Neutrophil (primary cell): ENCODE measurements at regions not wholly inside any gene's neighbourhood (a gene's known extent, or its start where the extent isn't known, plus 50 kb on each side); places are given as distances from the start of the nearest gene placed in this dataset.

Source experiments
- H3K27ac ChIP-seq: fragments of 200-600 bp; sonication (generic); 2 replicates; pipeline ENCODE4 v1.5.1; 2016; ENCODE audit warnings: mild to moderate bottlenecking, moderate library complexity
- H3K27me3 ChIP-seq: fragments of 200-600 bp; sonication (generic); 2 replicates; pipeline ENCODE4 v1.6.0; 2016; ENCODE audit warnings: mild to moderate bottlenecking
- H3K36me3 ChIP-seq: fragments of 200-600 bp; sonication (generic); 2 replicates; pipeline ENCODE4 v1.5.1; 2017
- H3K4me1 ChIP-seq, 2 experiments: fragments of 200-600 bp in 1 of 2; sonication (generic) in 1 of 2; 1 replicate in 1 of 2; 2 replicates in 1 of 2; pipeline versions ENCODE4 v1.5.1 to v1.6.1; 2013 to 2016; ENCODE audit warnings: low read depth in 1 of 2, low read length in 1 of 2, mild to moderate bottlenecking in 1 of 2, moderate library complexity in 1 of 2; ENCODE audit not compliant: control insufficient read depth in 1 of 2, insufficient read depth in 1 of 2
- H3K4me3 ChIP-seq, 2 experiments: fragments of 200-600 bp in 1 of 2; sonication (generic) in 1 of 2; 1 replicate in 1 of 2; 2 replicates in 1 of 2; pipeline ENCODE4 v1.5.1; 2013 to 2016; ENCODE audit warnings: low read depth in 1 of 2, low read length in 1 of 2, mild to moderate bottlenecking in 1 of 2, moderate library complexity in 1 of 2
- H3K9me3 ChIP-seq: fragments of 200-600 bp; sonication (generic); 2 replicates; pipeline ENCODE4 v1.5.1; 2016
- TF ChIP-seq, protein P1 (sequence below): fragments of 200-600 bp; sonication (generic); IDR thresholded peaks from 2 replicates; pipeline ENCODE4 v1.5.1; 2016; ENCODE audit warnings: antibody characterized with exemption

DNA sequence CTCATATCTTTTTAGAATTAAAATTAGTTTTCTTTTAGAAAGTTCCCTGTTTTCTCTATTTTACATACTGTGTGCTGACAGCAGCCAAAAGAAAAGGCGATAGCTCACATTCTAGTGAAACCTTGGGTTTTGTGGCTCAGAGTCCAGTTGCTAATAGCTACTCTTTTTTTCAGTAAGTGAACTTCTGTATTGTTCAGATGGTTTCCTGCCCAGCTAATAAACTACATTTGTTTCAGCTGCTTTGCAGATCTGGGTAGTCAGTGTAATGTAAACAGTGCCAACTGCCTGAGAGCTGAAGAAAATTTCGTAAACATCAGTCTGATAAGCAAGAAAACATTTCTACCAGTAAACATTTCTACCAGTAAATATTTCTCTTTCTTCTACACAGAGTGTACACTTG is 370.2 kb downstream of the GRIA2 start:
- Histone ChIP-seq H3K27ac (no peak overlapping the region), H3K36me3 (no peaks in the 10 kb centered on the region), H3K4me1 (no peaks in the 10 kb centered on the region), H3K9me3 (no peaks in the 10 kb centered on the region), H3K4me3 (no peak overlapping the region), H3K27me3 (no peaks in the 10 kb centered on the region)
- TF ChIP-seq, protein P1, sequence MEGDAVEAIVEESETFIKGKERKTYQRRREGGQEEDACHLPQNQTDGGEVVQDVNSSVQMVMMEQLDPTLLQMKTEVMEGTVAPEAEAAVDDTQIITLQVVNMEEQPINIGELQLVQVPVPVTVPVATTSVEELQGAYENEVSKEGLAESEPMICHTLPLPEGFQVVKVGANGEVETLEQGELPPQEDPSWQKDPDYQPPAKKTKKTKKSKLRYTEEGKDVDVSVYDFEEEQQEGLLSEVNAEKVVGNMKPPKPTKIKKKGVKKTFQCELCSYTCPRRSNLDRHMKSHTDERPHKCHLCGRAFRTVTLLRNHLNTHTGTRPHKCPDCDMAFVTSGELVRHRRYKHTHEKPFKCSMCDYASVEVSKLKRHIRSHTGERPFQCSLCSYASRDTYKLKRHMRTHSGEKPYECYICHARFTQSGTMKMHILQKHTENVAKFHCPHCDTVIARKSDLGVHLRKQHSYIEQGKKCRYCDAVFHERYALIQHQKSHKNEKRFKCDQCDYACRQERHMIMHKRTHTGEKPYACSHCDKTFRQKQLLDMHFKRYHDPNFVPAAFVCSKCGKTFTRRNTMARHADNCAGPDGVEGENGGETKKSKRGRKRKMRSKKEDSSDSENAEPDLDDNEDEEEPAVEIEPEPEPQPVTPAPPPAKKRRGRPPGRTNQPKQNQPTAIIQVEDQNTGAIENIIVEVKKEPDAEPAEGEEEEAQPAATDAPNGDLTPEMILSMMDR: no peak

DNA sequence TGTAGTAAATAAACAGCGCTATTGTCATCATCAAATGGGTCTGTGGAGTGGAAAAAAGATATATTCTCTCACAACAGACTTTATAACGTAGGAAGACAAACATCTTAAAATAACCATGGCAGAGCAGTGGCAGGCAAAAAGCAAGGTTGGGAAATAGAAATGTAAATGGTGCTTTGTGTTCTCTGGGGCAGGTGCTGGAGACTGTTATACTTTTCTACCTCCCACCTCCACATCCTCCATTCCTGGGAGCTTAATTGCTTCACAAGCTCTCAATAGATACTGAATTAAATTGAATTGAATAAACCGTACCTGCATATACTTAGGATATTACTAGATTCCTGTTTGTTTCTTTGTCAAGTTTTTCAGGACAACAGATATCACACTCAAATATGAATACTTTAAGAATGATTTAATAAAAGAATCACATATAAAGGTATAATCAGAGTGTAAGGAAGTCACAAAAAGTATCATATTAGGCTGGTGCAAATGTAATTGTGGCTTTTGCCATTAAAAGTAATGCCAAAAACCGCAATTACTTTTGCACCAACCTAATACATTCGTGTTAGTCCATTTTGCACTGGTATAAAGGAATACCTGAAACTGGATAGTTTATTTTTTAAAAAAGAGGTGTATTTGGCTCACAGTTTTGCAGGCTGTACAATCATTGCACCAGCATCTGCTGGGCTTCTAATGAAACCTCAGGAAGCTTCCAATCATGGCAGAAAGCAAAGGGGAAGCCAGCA is 367.3 kb downstream of the GRIA2 start:
- Histone ChIP-seq H3K4me1 (no peaks in the 10 kb centered on the region), H3K9me3 (no peaks in the 10 kb centered on the region), H3K4me3 (no peak overlapping the region), H3K27ac (no peak overlapping the region), H3K36me3 (no peaks in the 10 kb centered on the region), H3K27me3 (no peaks in the 10 kb centered on the region)
- TF ChIP-seq, protein P1: no peak

DNA sequence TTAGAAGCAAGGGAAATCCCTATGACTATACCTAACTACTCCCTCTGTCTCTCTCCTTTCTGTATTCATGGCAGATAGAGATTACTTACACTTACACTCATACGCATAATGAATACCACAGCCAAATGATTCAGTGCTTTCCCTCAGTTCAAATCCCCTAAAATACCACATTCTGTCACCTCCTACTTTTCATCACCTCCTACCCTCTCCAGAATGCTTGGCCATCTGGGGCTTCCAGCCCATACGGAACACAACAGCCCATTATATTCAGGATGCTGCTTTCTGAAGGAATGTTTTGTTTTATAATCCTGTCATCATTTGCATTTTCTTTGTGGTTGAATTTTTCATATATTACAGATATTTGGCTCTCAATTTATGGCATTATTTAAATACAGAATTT is 361.6 kb downstream of the GRIA2 start:
- Histone ChIP-seq H3K4me3 (no peak overlapping the region), H3K9me3 (no peaks in the 10 kb centered on the region), H3K36me3 (no peaks in the 10 kb centered on the region), H3K27ac (no peak overlapping the region), H3K4me1 (no peaks in the 10 kb centered on the region), H3K27me3 (no peaks in the 10 kb centered on the region)
- TF ChIP-seq, protein P1: no peak

DNA sequence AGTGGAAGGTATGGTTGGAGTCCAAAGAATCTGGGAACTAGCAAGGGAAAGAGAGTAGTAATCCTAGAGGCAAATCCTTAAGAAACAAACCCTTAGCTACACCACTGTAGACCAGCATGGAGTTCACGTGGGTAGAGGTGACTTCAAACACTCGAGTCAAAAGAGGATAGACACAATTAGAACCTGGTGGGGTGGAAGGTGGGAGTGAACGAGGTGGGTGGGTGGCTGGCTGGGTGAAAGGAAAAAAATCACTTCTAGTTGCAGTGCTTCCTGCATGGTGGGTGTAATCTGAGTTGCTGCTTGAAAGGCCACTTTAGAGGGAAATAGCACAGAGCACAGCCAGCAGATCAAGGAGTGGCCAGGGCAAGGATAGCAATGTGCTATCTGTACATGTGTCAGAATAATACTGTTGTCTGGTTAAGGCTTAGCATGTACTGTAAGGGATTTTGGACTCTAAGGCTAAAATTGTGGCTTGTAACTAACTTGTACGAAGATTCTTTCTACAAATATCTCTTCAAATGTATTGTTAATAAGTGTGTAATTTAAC is 356.2 kb downstream of the GRIA2 start:
- H3K9me3 ChIP-seq: no peaks in the 10 kb centered on the region
- H3K4me3 ChIP-seq: no peak overlapping the region
- H3K36me3 ChIP-seq: no peaks in the 10 kb centered on the region
- H3K4me1 ChIP-seq: no peaks in the 10 kb centered on the region
- no peak overlapping the region for H3K27ac ChIP-seq
- TF ChIP-seq, protein P1: no peak
- H3K27me3 ChIP-seq: no peaks in the 10 kb centered on the region

GRCh38 chr4:157575339-157575738 is 354.8 kb downstream of the GRIA2 start:
- H3K36me3 ChIP-seq: no peaks in the 10 kb centered on the region
- TF ChIP-seq, protein P1: no peak
- no peaks in the 10 kb centered on the region for H3K9me3 ChIP-seq
- H3K27ac ChIP-seq: no peak overlapping the region
- no peaks in the 10 kb centered on the region for H3K4me1 ChIP-seq
- no peak overlapping the region for H3K4me3 ChIP-seq
- H3K27me3 ChIP-seq: no peaks in the 10 kb centered on the region
